ENCODE measurements at regions not wholly inside any gene's neighbourhood (a gene's known extent, or its start where the extent isn't known, plus 50 kb on each side); places are given as distances from the start of the nearest gene placed in this dataset.

- DNase-seq (ENCODE audit: low spot score) = no peak
Measured at GRCh38 chr16:5516115-5516514, 418.5 kb upstream of the EEF2KMT start.

GRCh38 chr16:5512014-5512413, 414.4 kb upstream of the EEF2KMT start:
- no peak for DNase-seq (ENCODE audit: low spot score)

GRCh38 chr16:5510819-5511370, 413.3 kb upstream of the EEF2KMT start:
- no peak for DNase-seq (ENCODE audit: low spot score)

GRCh38 chr16:5509794-5510193, 412.2 kb upstream of the EEF2KMT start:
- DNase-seq (ENCODE audit: low spot score) = no peak

GRCh38 chr16:5509336-5509735, 411.7 kb upstream of the EEF2KMT start:
- no peak for DNase-seq (ENCODE audit: low spot score)

DNA sequence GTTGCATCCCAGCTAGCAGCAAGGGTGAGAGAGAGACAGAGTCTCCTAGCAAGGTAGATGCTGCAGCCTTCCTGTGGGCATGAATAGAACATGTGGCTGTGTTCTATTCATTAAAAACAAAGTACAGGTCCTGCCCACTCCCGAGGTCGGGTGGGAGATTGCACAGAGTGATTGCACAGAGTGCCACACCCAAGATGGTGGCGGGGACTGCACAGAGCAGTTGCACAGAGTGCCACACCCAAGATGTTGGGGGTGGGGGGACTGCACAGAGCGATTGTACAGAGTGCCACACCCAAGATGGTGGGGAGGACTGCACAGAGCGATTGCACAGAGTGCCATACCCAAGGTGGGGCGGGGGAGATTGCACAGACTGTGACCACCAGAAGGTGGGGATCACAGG, 410.8 kb upstream of the EEF2KMT start:
- no peak for DNase-seq (ENCODE audit: low spot score)

- DNase-seq (ENCODE audit: low spot score) = no peak
Measured at GRCh38 chr16:5506021-5506420, 408.4 kb upstream of the EEF2KMT start.

- no peak for DNase-seq (ENCODE audit: low spot score)
Measured at GRCh38 chr16:5505091-5505887, 407.7 kb upstream of the EEF2KMT start.

GRCh38 chr16:5504064-5504781, 406.6 kb upstream of the EEF2KMT start:
- no peak for DNase-seq (ENCODE audit: low spot score)

DNA sequence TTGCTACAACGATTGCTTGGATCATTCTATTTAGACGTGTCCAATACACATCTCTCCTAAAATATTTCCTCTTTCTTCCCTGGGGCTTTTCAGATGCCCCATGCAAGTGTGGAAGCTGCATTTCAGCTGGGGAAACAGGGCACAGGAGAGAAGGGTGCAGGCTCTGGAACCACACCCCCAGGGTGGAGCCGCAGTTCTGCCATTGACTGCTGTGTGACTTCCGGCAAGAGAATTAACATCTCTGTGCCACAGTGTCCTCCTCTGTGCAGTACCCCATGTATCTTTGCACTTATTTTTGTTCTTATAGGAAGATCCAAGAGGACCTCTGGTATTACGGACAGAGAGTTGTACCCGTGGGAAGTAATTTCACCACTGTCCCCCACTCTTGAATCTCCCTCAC, 405.3 kb upstream of the EEF2KMT start:
- no peak for DNase-seq (ENCODE audit: low spot score)

DNA sequence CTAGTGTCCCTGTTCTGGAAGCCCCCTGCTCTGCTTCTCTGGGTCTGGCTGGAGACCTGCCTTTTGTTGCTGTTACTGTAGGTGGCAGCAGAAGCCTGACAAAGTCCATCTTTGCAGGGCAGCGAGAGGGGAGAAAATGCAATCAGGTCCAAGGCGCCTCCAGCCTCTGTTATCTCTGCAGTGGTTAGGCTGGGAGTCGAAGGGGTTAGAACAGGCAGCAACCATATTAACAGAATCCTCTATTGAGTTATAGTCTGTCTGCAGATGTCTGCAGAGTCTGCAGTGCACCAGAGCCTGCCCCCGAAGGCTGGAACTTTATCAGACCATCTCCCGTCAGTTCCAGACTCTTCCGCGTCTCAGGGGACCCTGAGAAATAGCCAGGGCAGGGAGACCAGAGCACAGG, 404.9 kb upstream of the EEF2KMT start:
- DNase-seq (ENCODE audit: low spot score) = no peak

GRCh38 chr16:5500526-5500925, 402.9 kb upstream of the EEF2KMT start:
- DNase-seq (ENCODE audit: low spot score) = no peak

- DNase-seq (ENCODE audit: low spot score) = no peak
Measured at GRCh38 chr16:5498562-5498961, 401.0 kb upstream of the EEF2KMT start.

- DNase-seq (ENCODE audit: low spot score) = no peak
Measured at GRCh38 chr16:5496013-5496412, 398.4 kb upstream of the EEF2KMT start.

DNA sequence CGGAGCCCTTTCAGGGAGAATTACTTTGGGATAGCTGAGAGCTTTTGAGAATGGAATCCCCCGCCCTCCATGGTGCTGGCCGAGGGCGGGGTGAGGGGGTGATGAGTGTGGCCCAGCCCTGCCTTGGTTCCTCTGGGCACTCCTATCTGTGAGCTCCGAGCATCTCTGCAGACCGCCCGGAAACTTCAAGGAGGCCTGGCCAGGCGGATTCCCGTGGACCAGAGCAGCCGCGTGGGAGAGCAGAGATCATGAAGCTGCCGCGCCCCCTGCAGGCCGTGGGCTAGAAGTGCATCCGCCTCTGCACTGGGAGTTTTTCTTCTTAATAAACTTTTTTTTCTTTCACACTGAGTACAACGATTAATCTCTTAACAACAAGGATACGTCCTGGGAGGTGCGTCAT, 392.9 kb upstream of the EEF2KMT start:
- DNase-seq (ENCODE audit: low spot score) = peak; percentile 26

- DNase-seq (ENCODE audit: low spot score) = no peak
Measured at GRCh38 chr16:5488581-5488980, 391.0 kb upstream of the EEF2KMT start.

- DNase-seq (ENCODE audit: low spot score) = no peak
Measured at GRCh38 chr16:5487728-5488127, 390.1 kb upstream of the EEF2KMT start.

DNA sequence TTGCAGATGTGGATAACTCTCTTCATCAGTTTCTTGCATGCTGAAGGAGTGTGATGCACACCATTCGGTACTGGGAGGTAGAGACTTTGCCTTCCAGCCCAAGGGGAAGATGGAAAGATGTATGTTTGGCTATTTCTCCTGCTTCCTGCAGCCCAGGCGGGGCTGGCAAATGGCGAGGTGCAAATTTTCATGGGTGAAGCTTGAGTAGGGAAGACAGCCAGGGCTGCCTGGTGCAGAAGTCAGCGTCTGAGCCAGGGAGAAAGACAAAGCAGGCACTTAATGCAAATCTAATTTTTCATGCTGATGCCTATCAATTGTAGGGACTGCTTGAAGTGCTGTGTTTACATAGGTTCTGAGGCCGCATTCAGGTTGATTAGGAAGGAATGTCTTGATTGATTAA, 384.7 kb upstream of the EEF2KMT start:
- no peak for DNase-seq (ENCODE audit: low spot score)

DNA sequence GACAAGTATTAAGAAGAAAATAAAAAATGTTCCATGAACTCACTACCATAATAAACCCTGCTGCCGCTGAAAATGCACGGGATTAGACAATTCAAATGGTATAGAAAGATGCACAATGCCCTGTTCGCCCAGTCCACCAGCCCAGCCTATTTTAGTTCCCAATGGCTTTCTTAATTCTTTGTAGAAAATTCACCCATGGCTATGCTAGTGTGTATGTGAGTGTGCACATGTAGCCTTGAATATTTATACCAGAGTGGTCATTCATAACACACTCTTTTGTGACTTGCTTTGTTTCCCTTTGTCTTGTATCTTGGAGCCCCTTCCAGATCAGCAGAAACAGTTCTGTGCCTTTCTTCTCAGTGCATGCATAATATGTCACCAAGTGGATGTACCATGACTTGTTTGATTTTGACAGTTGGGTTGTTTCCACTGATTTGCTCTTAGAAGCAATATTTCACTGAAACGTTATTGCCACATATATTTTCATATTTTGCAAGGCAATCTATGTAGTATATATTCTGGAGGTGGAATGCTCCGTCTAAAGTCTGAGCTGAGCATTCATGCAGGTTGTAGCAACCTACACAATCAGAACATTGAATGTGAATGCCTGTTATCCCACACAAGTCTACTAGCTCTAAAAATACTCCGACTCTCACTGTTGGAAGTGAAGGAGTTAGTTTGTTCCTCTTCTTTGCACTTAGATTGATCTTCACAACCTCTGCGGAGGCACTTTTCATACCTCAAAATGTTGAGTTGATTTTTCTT, 383.0 kb upstream of the EEF2KMT start:
- DNase-seq (ENCODE audit: low spot score) = no peak

DNA sequence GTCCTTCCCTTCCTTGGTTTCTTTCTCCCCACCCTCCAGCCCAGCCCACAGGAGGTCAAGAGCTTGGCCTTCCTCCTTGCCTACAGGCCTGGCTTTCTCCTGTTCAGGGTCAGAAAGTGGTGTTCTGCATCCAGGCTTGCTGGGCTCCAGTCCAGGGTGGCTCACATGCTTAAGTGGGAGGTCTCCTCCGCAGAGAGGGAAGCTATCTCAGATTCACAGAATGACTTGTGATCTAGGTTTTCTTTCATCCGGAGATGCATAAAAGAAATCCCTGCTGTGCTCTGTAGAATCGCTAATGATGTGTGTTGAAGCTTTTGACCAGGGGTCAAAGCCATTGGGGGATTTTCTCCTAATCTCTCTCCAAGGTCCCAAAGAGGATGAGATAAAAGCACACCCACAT, 382.3 kb upstream of the EEF2KMT start:
- DNase-seq (ENCODE audit: low spot score) = no peak

- DNase-seq (ENCODE audit: low spot score) = no peak
Measured at GRCh38 chr16:5478036-5478435, 380.4 kb upstream of the EEF2KMT start.

- no peak for DNase-seq (ENCODE audit: low spot score)
Measured at GRCh38 chr16:5477251-5477650, 379.7 kb upstream of the EEF2KMT start.

GRCh38 chr16:5472552-5472951, 375.0 kb upstream of the EEF2KMT start:
- DNase-seq (ENCODE audit: low spot score) = no peak
